ENCODE measurements at regions not wholly inside any gene's neighbourhood (a gene's known extent, or its start where the extent isn't known, plus 50 kb on each side); places are given as distances from the start of the nearest gene placed in this dataset.
A peak's percentile ranks its signal among the peaks of the same experiment; 100 is the strongest.
"Not testable (repeated sequence)": the region's sequence is repeated elsewhere in the genome, so short reads cannot be mapped to it uniquely, and the experiment has no call there.

- Histone ChIP-seq H3K4me3 (no peak overlapping the region), H3K27ac (no peak overlapping the region), H3K36me3 (no peaks in the 10 kb centered on the region), H3K9me3 (peaks cover 0 to 15% (median 0%) of the 10 kb centered on the region in 11 donors), H3K4me1 (no peaks in the 10 kb centered on the region), H3K27me3 (peaks cover 0 to 1% (median 0%) of the 10 kb centered on the region in 7 donors)
- 83 to 85% methylated on average over 5 of the region's 5 CpGs for WGBS, 2 donors
- ATAC-seq (peak in 1 of 8 donors; percentile 31), DNase-seq (no peak)
- TF ChIP-seq, protein P1, sequence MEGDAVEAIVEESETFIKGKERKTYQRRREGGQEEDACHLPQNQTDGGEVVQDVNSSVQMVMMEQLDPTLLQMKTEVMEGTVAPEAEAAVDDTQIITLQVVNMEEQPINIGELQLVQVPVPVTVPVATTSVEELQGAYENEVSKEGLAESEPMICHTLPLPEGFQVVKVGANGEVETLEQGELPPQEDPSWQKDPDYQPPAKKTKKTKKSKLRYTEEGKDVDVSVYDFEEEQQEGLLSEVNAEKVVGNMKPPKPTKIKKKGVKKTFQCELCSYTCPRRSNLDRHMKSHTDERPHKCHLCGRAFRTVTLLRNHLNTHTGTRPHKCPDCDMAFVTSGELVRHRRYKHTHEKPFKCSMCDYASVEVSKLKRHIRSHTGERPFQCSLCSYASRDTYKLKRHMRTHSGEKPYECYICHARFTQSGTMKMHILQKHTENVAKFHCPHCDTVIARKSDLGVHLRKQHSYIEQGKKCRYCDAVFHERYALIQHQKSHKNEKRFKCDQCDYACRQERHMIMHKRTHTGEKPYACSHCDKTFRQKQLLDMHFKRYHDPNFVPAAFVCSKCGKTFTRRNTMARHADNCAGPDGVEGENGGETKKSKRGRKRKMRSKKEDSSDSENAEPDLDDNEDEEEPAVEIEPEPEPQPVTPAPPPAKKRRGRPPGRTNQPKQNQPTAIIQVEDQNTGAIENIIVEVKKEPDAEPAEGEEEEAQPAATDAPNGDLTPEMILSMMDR (IDR thresholded peaks at IDR 0.05), result no peak
- intact Hi-C loops (cut with DNase I), result no loop called here
These were observed 424.9 kb upstream of the KAZN start for GRCh38 chr1:14173598-14173997.

DNA sequence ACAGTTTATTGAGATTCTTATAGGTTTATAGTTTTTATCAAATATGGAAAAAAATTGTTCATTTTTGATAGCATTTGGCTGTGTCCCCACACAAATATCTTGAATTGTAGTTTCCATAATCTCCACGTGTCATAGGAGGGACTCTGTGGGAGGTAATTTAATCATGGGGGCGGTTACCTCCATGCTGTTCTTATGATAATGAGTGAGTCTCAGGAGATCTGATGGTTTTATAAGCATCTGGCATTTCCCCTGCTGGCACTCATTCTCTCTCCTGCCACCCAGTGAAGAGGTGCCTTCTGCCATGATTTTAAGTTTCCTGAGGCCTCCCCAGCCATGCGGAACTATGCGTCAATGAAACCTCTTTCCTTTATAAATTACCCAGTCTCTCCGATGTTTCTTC, 420.6 kb upstream of the KAZN start:
- H3K4me3 ChIP-seq; intact Hi-C loops (cut with DNase I); ATAC-seq; H3K36me3 ChIP-seq; H3K27ac ChIP-seq; H3K9me3 ChIP-seq; DNase-seq; H3K4me1 ChIP-seq: not testable (repeated sequence)
- H3K27me3 ChIP-seq, result peaks cover 0 to 16% (median 6%) of the 10 kb centered on the region in 7 donors
- WGBS, 2 donors, result 67 to 73% methylated on average over 5 of the region's 5 CpGs

- intact Hi-C loops (cut with DNase I), result no loop called here
- Histone ChIP-seq H3K27me3 (peaks cover 0 to 16% (median 6%) of the 10 kb centered on the region in 7 donors), H3K4me3 (no peak overlapping the region), H3K36me3 (no peaks in the 10 kb centered on the region), H3K9me3 (no peaks in the 10 kb centered on the region), H3K4me1 (no peaks in the 10 kb centered on the region), H3K27ac (no peak overlapping the region)
- no peak for DNase-seq
- WGBS, 2 donors, result 65 to 71% methylated on average over 4 of the region's 4 CpGs
- TF ChIP-seq, protein P1 (IDR thresholded peaks at IDR 0.05), result no peak
- no peak for ATAC-seq
These were observed 417.7 kb upstream of the KAZN start for GRCh38 chr1:14180738-14181137.

GRCh38 chr1:14181191-14181795, 417.2 kb upstream of the KAZN start:
- TF ChIP-seq, protein P1 (IDR thresholded peaks at IDR 0.05), result no peak
- peaks cover 0 to 16% (median 6%) of the 10 kb centered on the region in 7 donors for H3K27me3 ChIP-seq
- 65 to 67% methylated on average over 9 of the region's 9 CpGs for WGBS, 2 donors
- intact Hi-C loops (cut with DNase I), result no loop called here
- H3K36me3 ChIP-seq, result no peaks in the 10 kb centered on the region
- DNase-seq (no peak), ATAC-seq (no peak)
- H3K4me3 ChIP-seq, result no peak overlapping the region
- no peaks in the 10 kb centered on the region for H3K9me3 ChIP-seq
- H3K27ac ChIP-seq, result no peak overlapping the region
- no peaks in the 10 kb centered on the region for H3K4me1 ChIP-seq

DNA sequence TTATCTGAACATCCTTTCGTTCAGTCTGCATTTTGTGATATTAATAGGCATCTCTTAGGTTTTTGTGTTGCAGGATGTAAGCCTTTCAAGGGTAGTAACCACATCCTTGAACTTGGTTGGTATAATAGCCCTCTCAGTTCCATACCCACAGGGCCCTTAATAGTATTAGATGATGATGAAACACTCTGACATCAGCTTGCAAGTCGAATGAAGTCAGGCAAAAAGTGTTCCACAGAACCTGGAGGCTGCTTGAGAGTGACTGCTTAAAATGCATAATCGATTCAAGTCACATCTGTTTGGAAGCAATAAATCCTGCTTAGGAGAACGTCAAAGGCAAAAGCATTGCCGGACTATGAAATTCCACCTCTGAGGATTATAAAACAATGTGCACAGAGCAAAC, 415.6 kb upstream of the KAZN start:
- Histone ChIP-seq H3K27ac (no peak overlapping the region), H3K4me3 (no peak overlapping the region), H3K9me3 (no peaks in the 10 kb centered on the region), H3K4me1 (no peaks in the 10 kb centered on the region), H3K27me3 (peaks cover 0 to 20% (median 6%) of the 10 kb centered on the region in 7 donors), H3K36me3 (no peaks in the 10 kb centered on the region)
- TF ChIP-seq, protein P1 (IDR thresholded peaks at IDR 0.05), result no peak
- intact Hi-C loops (cut with DNase I), result no loop called here
- WGBS, 2 donors, result 80 to 85% methylated on average over 5 of the region's 5 CpGs
- DNase-seq, result no peak
- ATAC-seq, result no peak

Measured in heart right ventricle (tissue), 16 donors.